GM19395 (cell line): ENCODE measurements at regions not wholly inside any gene's neighbourhood (a gene's known extent, or its start where the extent isn't known, plus 50 kb on each side); places are given as distances from the start of the nearest gene placed in this dataset.

ENCODE experiments used
- ATAC-seq: cut with Tn5 transposase; IDR thresholded peaks from one replicate; pipeline ENCODE4 v1.9.1; 2021; ENCODE audit warnings: mild to moderate bottlenecking, moderate library complexity; ENCODE audit not compliant: unreplicated experiment

- no peak for ATAC-seq
These were observed 59.9 kb downstream of the BMP4 start for GRCh38 chr14:53896726-53897125.

DNA sequence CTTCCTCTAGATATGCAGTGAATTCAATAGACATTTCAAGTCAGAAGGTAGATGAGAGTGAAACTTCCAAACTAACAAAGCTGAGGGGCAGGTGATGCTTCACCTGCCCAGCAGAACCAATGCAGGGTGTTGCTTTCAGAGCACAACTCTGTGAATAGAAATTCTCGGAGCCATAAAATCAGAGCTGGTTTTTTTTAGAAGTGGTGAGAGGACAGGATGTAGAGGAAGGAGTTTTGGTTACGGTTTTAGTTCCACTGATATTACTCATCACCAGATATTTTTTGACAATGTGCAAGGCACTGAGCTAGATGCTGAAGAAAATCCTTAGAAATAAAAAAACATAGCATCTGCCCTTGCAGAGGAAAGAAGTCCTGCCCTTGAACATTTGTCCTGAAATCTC, 62.2 kb downstream of the BMP4 start:
- peak; percentile 94 for ATAC-seq

- no peak for ATAC-seq
These were observed 63.3 kb downstream of the BMP4 start for GRCh38 chr14:53893374-53893773.

DNA sequence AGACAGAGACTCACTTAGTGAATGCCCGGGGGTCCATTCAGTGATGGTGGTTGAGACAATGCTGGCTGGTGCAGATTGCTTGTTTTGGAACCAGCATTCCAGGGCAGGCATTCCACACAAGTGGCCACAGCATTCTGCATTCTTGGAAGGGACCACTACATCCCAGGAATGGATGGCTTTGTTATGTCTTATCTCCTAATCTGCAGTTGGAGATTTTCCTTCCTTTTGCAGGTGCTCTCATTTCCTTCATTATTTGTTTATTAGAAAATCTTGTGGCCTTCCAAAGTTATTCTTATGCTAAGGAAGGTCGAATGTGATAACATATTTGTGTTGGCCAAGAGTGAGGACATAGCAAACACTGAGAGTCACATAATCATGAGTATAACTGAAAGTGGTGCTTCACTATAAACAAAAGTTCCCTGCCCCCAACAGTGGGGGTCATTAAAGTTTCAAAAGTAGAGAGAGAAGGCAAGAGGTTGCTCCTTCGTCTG, 66.0 kb downstream of the BMP4 start:
- no peak for ATAC-seq

DNA sequence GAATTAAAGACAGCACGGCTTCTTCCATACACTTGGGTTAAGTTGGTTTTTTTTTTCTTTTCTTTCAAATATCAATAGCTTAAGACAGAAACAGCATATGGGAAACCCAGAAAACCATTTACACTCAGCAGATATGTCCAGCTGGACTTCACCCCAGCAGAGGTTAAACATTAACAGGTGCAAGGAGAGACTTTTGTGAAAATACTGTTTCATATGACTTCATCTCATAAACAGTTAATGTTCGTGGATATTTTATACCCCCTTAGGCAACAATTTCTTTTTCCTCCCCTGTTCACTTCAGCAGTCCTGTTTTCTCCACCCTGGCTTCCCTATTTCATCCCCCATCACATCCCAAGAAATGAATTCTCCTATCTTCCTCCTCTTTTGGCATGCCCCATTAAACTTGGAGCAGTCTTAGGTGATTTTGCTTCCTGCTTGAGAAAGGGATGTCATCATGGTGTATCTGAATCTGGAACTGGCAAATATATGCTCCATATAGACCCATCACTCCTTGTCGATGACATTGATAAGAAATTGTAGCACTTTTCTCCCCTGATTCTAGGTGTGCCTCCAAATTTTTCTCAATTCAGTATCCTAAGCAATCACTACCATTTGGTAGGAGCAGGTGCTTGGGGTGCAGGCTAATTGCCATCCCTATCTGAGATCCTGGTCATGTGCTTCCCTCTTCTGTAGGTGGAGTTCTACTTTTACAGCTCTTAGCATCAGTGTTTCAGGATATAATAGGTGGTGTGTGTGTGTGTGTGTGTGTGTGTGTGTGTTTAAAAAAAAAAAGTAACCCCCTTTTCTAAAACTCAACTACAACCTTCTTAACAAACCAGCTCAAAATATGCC, 67.9 kb downstream of the BMP4 start:
- no peak for ATAC-seq

DNA sequence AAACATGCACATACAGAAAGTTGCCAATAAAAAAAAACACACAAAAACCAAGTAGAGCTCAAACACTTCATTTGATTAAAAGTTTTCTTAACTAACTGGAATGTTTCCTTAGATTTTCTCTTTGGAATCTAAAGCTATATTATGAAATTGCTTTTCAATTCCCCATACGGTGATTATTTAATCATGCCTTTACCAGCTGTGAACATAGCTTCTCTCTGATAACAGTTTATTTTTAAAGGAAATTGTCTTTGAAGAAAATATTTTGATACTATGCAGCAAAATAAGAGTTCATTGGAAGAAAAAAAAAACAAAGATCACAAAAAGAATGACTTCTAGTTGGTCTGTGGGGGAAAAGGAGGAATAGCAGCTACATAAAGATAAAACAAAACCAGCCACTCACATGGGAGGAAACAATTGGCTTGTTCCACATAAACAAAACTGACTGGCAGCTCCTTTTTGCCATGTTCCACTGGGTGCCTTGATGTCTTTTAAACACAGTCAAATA, 71.4 kb downstream of the BMP4 start:
- no peak for ATAC-seq

DNA sequence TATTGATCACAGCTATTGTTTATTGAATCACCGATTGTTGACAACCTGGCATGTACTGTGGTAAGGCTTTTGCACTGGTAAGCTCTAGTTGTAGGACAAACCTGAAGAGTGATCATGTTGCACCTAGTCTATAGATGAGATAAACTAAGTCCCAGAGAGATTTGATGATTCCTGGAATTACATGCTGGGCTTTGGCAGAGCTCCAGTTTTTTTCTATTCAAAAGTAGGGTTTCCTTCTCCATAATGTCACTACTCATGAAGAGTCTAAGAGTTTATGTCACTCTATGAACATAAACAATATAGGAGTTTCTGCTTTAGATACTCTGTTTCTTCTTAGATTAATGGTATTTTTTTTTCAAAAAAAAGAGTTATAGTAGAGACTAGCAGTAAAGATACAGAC, 72.0 kb downstream of the BMP4 start:
- no peak for ATAC-seq

GRCh38 chr14:53883739-53884138, 72.9 kb downstream of the BMP4 start:
- no peak for ATAC-seq

- ATAC-seq, result no peak
These were observed 73.9 kb downstream of the BMP4 start for GRCh38 chr14:53882684-53883083.

GRCh38 chr14:53881921-53882320, 74.7 kb downstream of the BMP4 start:
- ATAC-seq, result no peak

DNA sequence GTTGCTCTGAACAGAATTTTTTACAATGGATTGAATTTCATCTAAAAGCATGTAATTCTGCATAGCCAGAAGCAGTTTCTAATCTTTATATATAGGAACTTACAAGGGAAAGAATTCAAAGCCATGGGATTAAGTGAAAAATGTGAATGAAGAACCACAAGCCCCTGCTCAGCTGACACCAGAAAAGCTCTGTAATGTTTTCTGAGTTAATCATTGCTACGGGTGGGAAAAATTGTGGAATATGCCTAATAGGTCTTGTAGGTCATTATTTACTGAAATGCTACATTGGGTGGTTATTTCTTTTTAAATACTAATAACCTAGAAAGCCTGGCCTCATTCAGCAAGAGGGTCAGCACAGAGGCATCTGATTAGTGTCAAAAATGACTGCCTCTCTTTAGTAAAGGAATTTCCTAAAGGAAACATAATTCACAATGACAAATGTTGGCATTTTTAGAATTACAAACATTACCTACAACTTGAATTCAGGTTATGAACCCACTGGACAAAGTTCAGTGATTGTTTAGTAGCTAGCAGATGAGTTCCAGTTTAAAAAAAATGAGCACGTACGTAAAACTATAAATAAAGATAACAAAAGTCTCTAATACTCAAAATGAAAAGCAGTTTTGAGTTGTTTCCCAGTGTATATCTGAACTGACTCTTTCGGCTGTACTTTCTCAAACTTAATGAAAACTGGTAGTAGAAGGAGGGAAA, 75.3 kb downstream of the BMP4 start:
- ATAC-seq, result no peak

GRCh38 chr14:53880761-53881160, 75.9 kb downstream of the BMP4 start:
- no peak for ATAC-seq

DNA sequence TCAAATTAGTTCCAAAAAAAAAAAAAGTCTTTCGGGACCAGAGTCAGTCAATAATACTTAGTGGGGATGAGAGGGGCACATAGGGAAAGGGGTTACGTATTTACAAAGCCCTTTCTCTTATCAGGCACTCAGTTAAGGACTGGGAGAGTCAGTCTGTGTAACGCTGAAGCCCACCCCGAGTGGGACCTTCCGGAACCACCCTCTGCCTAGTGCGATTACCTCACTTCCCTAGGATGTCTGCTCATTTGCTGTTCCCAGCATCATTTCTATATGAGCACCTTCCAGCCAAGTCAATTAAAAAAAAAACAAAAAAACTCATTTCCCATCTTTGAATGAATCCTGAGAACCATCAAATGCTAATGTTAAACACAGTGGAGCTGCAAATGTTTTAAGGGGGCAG, 76.9 kb downstream of the BMP4 start:
- ATAC-seq, result no peak

GRCh38 chr14:53879022-53879686, 77.5 kb downstream of the BMP4 start:
- ATAC-seq, result no peak

- ATAC-seq, result no peak
These were observed 81.2 kb downstream of the BMP4 start for GRCh38 chr14:53875324-53875897.

DNA sequence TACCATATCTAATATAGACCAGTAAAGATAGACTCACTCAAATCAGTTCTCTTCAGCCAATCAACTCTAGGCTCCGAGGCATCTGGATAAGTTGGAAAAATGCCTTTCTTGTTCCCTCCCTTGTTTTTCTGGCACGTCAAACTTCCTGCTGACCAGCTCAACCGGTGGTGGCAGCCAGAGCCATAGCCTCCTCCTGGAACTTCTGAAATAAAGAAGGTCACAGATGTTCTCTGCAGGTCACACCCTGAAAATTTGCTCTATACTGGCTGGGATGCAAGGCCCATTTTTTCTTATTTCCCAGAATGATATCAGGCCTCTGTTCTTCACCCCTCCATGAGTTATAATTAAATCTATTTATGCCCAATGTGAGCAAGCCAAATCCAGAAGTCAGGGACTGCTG, 81.9 kb downstream of the BMP4 start:
- ATAC-seq, result no peak

GRCh38 chr14:53872681-53873089, 83.9 kb downstream of the BMP4 start:
- ATAC-seq, result no peak

DNA sequence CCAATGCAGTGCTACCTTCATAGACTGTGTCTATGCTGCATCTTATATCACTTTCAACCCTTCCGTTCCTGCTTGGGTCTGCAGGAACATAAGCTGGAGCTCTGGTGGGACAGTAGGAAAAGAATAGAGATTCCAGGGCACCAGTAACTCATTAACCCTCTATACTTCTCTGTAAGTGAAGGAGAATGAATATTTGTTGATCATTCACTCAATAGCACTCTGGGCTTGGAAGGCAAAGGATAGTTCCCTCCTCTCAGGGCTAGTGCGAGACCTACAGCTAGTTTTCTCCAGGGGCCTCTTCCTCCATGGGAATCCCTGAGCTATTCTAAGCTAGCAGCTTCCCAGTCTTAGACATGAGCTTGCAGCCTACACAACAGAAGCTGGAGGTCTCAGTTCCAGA, 84.7 kb downstream of the BMP4 start:
- no peak for ATAC-seq

GRCh38 chr14:53871011-53871410, 85.6 kb downstream of the BMP4 start:
- no peak for ATAC-seq

- no peak for ATAC-seq
These were observed 90.9 kb downstream of the BMP4 start for GRCh38 chr14:53865711-53866110.

GRCh38 chr14:53861781-53862180, 94.8 kb downstream of the BMP4 start:
- no peak for ATAC-seq
